Effector CD4-positive, alpha-beta T cell (primary cell): ENCODE measurements at regions not wholly inside any gene's neighbourhood (a gene's known extent, or its start where the extent isn't known, plus 50 kb on each side); places are given as distances from the start of the nearest gene placed in this dataset.

ENCODE experiments used
- DNase-seq: peaks from one replicate; pipeline ENCODE4 v3.0.0-alpha.2; 2020

- no peak for DNase-seq
Measured at GRCh38 chr11:127195501-127196120, 195.0 kb upstream of the KIRREL3 start.

GRCh38 chr11:127194521-127194920 is 194.0 kb upstream of the KIRREL3 start:
- no peak for DNase-seq

GRCh38 chr11:127193950-127194349 is 193.4 kb upstream of the KIRREL3 start:
- DNase-seq, result no peak

GRCh38 chr11:127191689-127192088 is 191.1 kb upstream of the KIRREL3 start:
- no peak for DNase-seq

- no peak for DNase-seq
Measured at GRCh38 chr11:127191261-127191660, 190.7 kb upstream of the KIRREL3 start.

GRCh38 chr11:127182586-127183203 is 182.1 kb upstream of the KIRREL3 start:
- DNase-seq, result no peak

GRCh38 chr11:127157225-127157624 is 156.7 kb upstream of the KIRREL3 start:
- DNase-seq, result no peak

GRCh38 chr11:127149410-127149809 is 148.8 kb upstream of the KIRREL3 start:
- no peak for DNase-seq

- DNase-seq, result no peak
Measured at GRCh38 chr11:127143251-127143650, 142.7 kb upstream of the KIRREL3 start.

- DNase-seq, result no peak
Measured at GRCh38 chr11:127138613-127139012, 138.0 kb upstream of the KIRREL3 start.

- no peak for DNase-seq
Measured at GRCh38 chr11:127137771-127138280, 137.3 kb upstream of the KIRREL3 start.

GRCh38 chr11:127136438-127136837 is 135.9 kb upstream of the KIRREL3 start:
- DNase-seq, result no peak

GRCh38 chr11:127135256-127135655 is 134.7 kb upstream of the KIRREL3 start:
- DNase-seq, result no peak

- DNase-seq, result no peak
Measured at GRCh38 chr11:127133061-127133460, 132.5 kb upstream of the KIRREL3 start.

GRCh38 chr11:127130321-127130720 is 129.8 kb upstream of the KIRREL3 start:
- DNase-seq, result no peak

GRCh38 chr11:127126986-127127385 is 126.4 kb upstream of the KIRREL3 start:
- no peak for DNase-seq

- DNase-seq, result no peak
Measured at GRCh38 chr11:127119356-127119755, 118.8 kb upstream of the KIRREL3 start.

- no peak for DNase-seq
Measured at GRCh38 chr11:127118811-127119210, 118.2 kb upstream of the KIRREL3 start.

- no peak for DNase-seq
Measured at GRCh38 chr11:127117231-127117739, 116.7 kb upstream of the KIRREL3 start.

GRCh38 chr11:127115844-127116243 is 115.3 kb upstream of the KIRREL3 start:
- DNase-seq, result no peak

GRCh38 chr11:127114035-127114434 is 113.5 kb upstream of the KIRREL3 start:
- DNase-seq, result no peak

- no peak for DNase-seq
Measured at GRCh38 chr11:127110542-127110941, 110.0 kb upstream of the KIRREL3 start.

- DNase-seq, result no peak
Measured at GRCh38 chr11:127109796-127110480, 109.4 kb upstream of the KIRREL3 start.

- no peak for DNase-seq
Measured at GRCh38 chr11:127108838-127109237, 108.3 kb upstream of the KIRREL3 start.
